Hepatocyte (in vitro differentiated cells): ENCODE measurements at regions not wholly inside any gene's neighbourhood (a gene's known extent, or its start where the extent isn't known, plus 50 kb on each side); places are given as distances from the start of the nearest gene placed in this dataset.
A peak's percentile ranks its signal among the peaks of the same experiment; 100 is the strongest.
"Not testable (repeated sequence)": the region's sequence is repeated elsewhere in the genome, so short reads cannot be mapped to it uniquely, and the experiment has no call there.

ENCODE experiments used
- DNase-seq: peaks from one replicate; pipeline ENCODE4 v3.0.0-alpha.2; 2016; ENCODE audit warnings: low spot score
- H2AFZ ChIP-seq: fragments of 200-600 bp; sonication (generic); 2 replicates; pipeline ENCODE4 v1.6.0; 2016; ENCODE audit warnings: antibody characterized with exemption, mild to moderate bottlenecking
- H3K27ac ChIP-seq: fragments of 200-600 bp; sonication (generic); 2 replicates; pipeline ENCODE4 v1.5.1; 2016; ENCODE audit warnings: mild to moderate bottlenecking
- H3K27me3 ChIP-seq: fragments of 200-600 bp; sonication (generic); 2 replicates; pipeline ENCODE4 v1.6.1; 2016
- H3K36me3 ChIP-seq: fragments of 200-600 bp; sonication (generic); replicated peaks from 2 replicates; pipeline ENCODE4 v1.5.1; 2016; ENCODE audit warnings: low read depth; ENCODE audit not compliant: insufficient read depth
- H3K4me1 ChIP-seq: fragments of 200-600 bp; sonication (generic); 2 replicates; pipeline ENCODE4 v1.5.1; 2016; ENCODE audit warnings: mild to moderate bottlenecking, moderate library complexity; ENCODE audit not compliant: insufficient read depth
- H3K4me2 ChIP-seq: fragments of 200-600 bp; sonication (generic); 2 replicates; pipeline ENCODE4 v1.6.0; 2016
- H3K4me3 ChIP-seq: fragments of 200-600 bp; sonication (generic); 2 replicates; pipeline ENCODE4 v1.5.1; 2016; ENCODE audit warnings: mild to moderate bottlenecking
- H3K79me2 ChIP-seq: fragments of 200-600 bp; sonication (generic); 2 replicates; pipeline ENCODE4 v1.6.0; 2017; ENCODE audit warnings: mild to moderate bottlenecking
- H3K9me2 ChIP-seq: fragments of 200-600 bp; sonication (generic); replicated peaks from 2 replicates; pipeline ENCODE4 v1.6.0; 2017; ENCODE audit warnings: mild to moderate bottlenecking; ENCODE audit not compliant: insufficient read depth
- H3K9me3 ChIP-seq: fragments of 200-600 bp; sonication (generic); 2 replicates; pipeline ENCODE4 v1.5.1; 2016; ENCODE audit warnings: low read depth, mild to moderate bottlenecking
- H4K20me1 ChIP-seq: fragments of 200-600 bp; sonication (generic); 2 replicates; pipeline ENCODE4 v1.6.0; 2016; ENCODE audit warnings: mild to moderate bottlenecking; ENCODE audit not compliant: insufficient read depth, poor library complexity, severe bottlenecking
- EZH2 ChIP-seq: fragments of 200-600 bp; sonication (generic); IDR thresholded peaks from 2 replicates; pipeline ENCODE4 v1.6.1; 2016; ENCODE audit warnings: antibody characterized with exemption, mild to moderate bottlenecking, borderline replicate concordance
- EZH2phosphoT487 ChIP-seq: fragments of 200-600 bp; sonication (generic); IDR thresholded peaks from one replicate; pipeline ENCODE4 v1.6.1; 2018; ENCODE audit warnings: antibody characterized with exemption, mild to moderate bottlenecking, low read depth, moderate library complexity; ENCODE audit not compliant: unreplicated experiment, severe bottlenecking
- WGBS: methylation state at CpG from one replicate; pipeline ENCODE4 v1.1.6; 2016; ENCODE audit warnings: low lambda C conversion rate; ENCODE audit errors: missing lambda C conversion rate; 5-methylcytosine and 5-hydroxymethylcytosine counted together
- TF ChIP-seq, protein P1 (sequence below): fragments of 200-600 bp; sonication (generic); IDR thresholded peaks from 2 replicates; pipeline ENCODE4 v1.5.1; 2016; ENCODE audit warnings: antibody characterized with exemption, mild to moderate bottlenecking; ENCODE audit not compliant: poor library complexity

GRCh38 chr18:51350081-51350480 lies 152.6 kb upstream of the MEX3C start:
- TF ChIP-seq EZH2phosphoT487, result no peak
- TF ChIP-seq, protein P1, sequence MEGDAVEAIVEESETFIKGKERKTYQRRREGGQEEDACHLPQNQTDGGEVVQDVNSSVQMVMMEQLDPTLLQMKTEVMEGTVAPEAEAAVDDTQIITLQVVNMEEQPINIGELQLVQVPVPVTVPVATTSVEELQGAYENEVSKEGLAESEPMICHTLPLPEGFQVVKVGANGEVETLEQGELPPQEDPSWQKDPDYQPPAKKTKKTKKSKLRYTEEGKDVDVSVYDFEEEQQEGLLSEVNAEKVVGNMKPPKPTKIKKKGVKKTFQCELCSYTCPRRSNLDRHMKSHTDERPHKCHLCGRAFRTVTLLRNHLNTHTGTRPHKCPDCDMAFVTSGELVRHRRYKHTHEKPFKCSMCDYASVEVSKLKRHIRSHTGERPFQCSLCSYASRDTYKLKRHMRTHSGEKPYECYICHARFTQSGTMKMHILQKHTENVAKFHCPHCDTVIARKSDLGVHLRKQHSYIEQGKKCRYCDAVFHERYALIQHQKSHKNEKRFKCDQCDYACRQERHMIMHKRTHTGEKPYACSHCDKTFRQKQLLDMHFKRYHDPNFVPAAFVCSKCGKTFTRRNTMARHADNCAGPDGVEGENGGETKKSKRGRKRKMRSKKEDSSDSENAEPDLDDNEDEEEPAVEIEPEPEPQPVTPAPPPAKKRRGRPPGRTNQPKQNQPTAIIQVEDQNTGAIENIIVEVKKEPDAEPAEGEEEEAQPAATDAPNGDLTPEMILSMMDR, result no peak
- no peak for TF ChIP-seq EZH2
- Histone ChIP-seq H3K79me2 (no peaks in the 10 kb centered on the region), H3K4me1 (no peaks in the 10 kb centered on the region), H3K27ac (no peak overlapping the region), H3K9me2 (no peaks in the 10 kb centered on the region), H3K4me2 (no peak overlapping the region), H4K20me1 (no peaks in the 10 kb centered on the region), H2AFZ (no peak overlapping the region), H3K4me3 (no peak overlapping the region), H3K27me3 (no peaks in the 10 kb centered on the region), H3K36me3 (no peaks in the 10 kb centered on the region), H3K9me3 (no peaks in the 10 kb centered on the region)
- no peak for DNase-seq
- WGBS, result 63% methylated on average over 2 of the region's 2 CpGs

GRCh38 chr18:51355841-51356240 lies 158.4 kb upstream of the MEX3C start:
- TF ChIP-seq EZH2phosphoT487 (no peak), EZH2 (no peak)
- TF ChIP-seq, protein P1, result no peak
- Histone ChIP-seq H3K4me3 (no peak overlapping the region), H3K27me3 (no peaks in the 10 kb centered on the region), H3K9me2 (no peaks in the 10 kb centered on the region), H2AFZ (no peak overlapping the region), H3K4me2 (no peak overlapping the region), H3K79me2 (no peaks in the 10 kb centered on the region), H4K20me1 (no peaks in the 10 kb centered on the region), H3K4me1 (peaks cover under 1% of the 10 kb centered on the region), H3K9me3 (no peaks in the 10 kb centered on the region), H3K36me3 (no peaks in the 10 kb centered on the region), H3K27ac (no peak overlapping the region)
- WGBS, result 52% methylated on average over 2 of the region's 2 CpGs
- DNase-seq, result no peak

GRCh38 chr18:51360301-51360700 lies 162.8 kb upstream of the MEX3C start:
- not testable (repeated sequence) for H3K4me3 ChIP-seq, H4K20me1 ChIP-seq, H3K9me3 ChIP-seq, H3K27me3 ChIP-seq, H3K9me2 ChIP-seq, H3K27ac ChIP-seq, H3K36me3 ChIP-seq, H3K4me1 ChIP-seq, H3K79me2 ChIP-seq, DNase-seq, H2AFZ ChIP-seq, H3K4me2 ChIP-seq
- WGBS, result 90% methylated on average over 7 of the region's 10 CpGs

DNA sequence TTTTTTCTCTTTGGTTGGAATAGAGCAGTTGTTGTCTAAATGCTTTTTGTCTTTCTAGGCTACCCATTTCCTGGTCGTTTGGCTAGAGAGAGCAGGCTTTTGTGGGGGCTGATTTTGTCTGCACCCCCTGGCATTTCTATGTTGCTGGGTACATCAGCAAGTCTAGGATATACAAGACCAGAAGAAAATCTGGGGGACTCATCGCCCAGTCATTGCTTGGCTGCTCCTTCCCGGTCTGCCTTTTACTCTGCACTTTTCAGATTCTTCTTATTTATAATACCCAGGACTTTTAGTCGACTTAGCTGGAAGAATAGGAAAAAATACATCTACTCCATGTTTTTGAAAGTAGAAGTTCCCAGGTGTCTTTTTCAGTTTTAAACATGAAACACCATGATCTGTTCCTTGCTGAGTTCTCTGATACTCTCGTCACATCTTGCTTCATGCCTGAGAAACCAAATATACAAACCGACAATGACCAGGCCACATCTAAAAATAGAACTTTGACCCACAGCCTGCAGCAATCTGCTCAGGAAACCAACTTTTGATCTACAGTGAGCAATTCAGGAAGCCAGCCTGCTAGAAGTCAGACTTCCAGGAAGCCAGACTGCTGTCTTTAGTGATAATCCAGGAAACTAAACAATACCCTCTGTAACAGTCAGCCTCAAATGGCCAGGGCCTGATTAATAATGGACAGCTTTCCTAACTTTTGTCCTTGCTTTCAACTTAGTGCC lies 163.8 kb upstream of the MEX3C start:
- no peaks in the 10 kb centered on the region for H3K79me2 ChIP-seq
- H3K9me3 ChIP-seq, result no peaks in the 10 kb centered on the region
- 65% methylated on average over 6 of the region's 6 CpGs for WGBS
- no peak overlapping the region for H3K4me2 ChIP-seq
- H4K20me1 ChIP-seq, result no peaks in the 10 kb centered on the region
- no peak for TF ChIP-seq EZH2phosphoT487
- TF ChIP-seq, protein P1, result no peak
- no peak for TF ChIP-seq EZH2
- peak overlapping the region; percentile 77 for H3K27ac ChIP-seq
- no peaks in the 10 kb centered on the region for H3K36me3 ChIP-seq
- H3K27me3 ChIP-seq, result no peaks in the 10 kb centered on the region
- H3K4me3 ChIP-seq, result no peak overlapping the region
- H3K9me2 ChIP-seq, result no peaks in the 10 kb centered on the region
- H3K4me1 ChIP-seq, result peaks cover 9% of the 10 kb centered on the region
- no peak overlapping the region for H2AFZ ChIP-seq
- peak; percentile 56 for DNase-seq
